CD4-positive, alpha-beta T cell treated with Interleukin-15 for 4 hours (primary cell): ENCODE measurements at regions not wholly inside any gene's neighbourhood (a gene's known extent, or its start where the extent isn't known, plus 50 kb on each side); places are given as distances from the start of the nearest gene placed in this dataset.

Experiments used
- DNase-seq: peaks from one replicate; pipeline ENCODE4 v3.0.0-alpha.2; 2020; ENCODE audit warnings: low spot score

GRCh38 chr22:48535868-48536540 lies 1291.7 kb downstream of the BRD1 start:
- no peak for DNase-seq

GRCh38 chr22:48534395-48534958 lies 1293.2 kb downstream of the BRD1 start:
- no peak for DNase-seq

- no peak for DNase-seq
Observed at GRCh38 chr22:48532986-48533385, 1294.7 kb downstream of the BRD1 start.

GRCh38 chr22:48531761-48532435 lies 1295.8 kb downstream of the BRD1 start:
- no peak for DNase-seq

- no peak for DNase-seq
Observed at GRCh38 chr22:48531108-48531507, 1296.6 kb downstream of the BRD1 start.

GRCh38 chr22:48530666-48531065 lies 1297.0 kb downstream of the BRD1 start:
- DNase-seq = no peak

GRCh38 chr22:48528221-48528915 lies 1299.3 kb downstream of the BRD1 start:
- no peak for DNase-seq

GRCh38 chr22:48523761-48524160 lies 1303.9 kb downstream of the BRD1 start:
- no peak for DNase-seq

- no peak for DNase-seq
Observed at GRCh38 chr22:48523091-48523490, 1304.6 kb downstream of the BRD1 start.

GRCh38 chr22:48522271-48522670 lies 1305.4 kb downstream of the BRD1 start:
- DNase-seq = no peak

GRCh38 chr22:48520884-48521588 lies 1306.6 kb downstream of the BRD1 start:
- no peak for DNase-seq

GRCh38 chr22:48520207-48520606 lies 1307.5 kb downstream of the BRD1 start:
- no peak for DNase-seq

- DNase-seq = no peak
Observed at GRCh38 chr22:48517039-48518030, 1310.3 kb downstream of the BRD1 start.

- no peak for DNase-seq
Observed at GRCh38 chr22:48516571-48516970, 1311.1 kb downstream of the BRD1 start.

- no peak for DNase-seq
Observed at GRCh38 chr22:48515571-48516200, 1312.0 kb downstream of the BRD1 start.

- no peak for DNase-seq
Observed at GRCh38 chr22:48513929-48514328, 1313.7 kb downstream of the BRD1 start.

GRCh38 chr22:48513446-48513845 lies 1314.2 kb downstream of the BRD1 start:
- DNase-seq = no peak

GRCh38 chr22:48511781-48512327 lies 1315.8 kb downstream of the BRD1 start:
- no peak for DNase-seq

- no peak for DNase-seq
Observed at GRCh38 chr22:48511211-48511610, 1316.5 kb downstream of the BRD1 start.

GRCh38 chr22:48510599-48510998 lies 1317.1 kb downstream of the BRD1 start:
- no peak for DNase-seq
